ENCODE measurements at regions not wholly inside any gene's neighbourhood (a gene's known extent, or its start where the extent isn't known, plus 50 kb on each side); places are given as distances from the start of the nearest gene placed in this dataset.

- DNase-seq (ENCODE audit: low read depth), result no peak
- TF ChIP-seq, protein P1, sequence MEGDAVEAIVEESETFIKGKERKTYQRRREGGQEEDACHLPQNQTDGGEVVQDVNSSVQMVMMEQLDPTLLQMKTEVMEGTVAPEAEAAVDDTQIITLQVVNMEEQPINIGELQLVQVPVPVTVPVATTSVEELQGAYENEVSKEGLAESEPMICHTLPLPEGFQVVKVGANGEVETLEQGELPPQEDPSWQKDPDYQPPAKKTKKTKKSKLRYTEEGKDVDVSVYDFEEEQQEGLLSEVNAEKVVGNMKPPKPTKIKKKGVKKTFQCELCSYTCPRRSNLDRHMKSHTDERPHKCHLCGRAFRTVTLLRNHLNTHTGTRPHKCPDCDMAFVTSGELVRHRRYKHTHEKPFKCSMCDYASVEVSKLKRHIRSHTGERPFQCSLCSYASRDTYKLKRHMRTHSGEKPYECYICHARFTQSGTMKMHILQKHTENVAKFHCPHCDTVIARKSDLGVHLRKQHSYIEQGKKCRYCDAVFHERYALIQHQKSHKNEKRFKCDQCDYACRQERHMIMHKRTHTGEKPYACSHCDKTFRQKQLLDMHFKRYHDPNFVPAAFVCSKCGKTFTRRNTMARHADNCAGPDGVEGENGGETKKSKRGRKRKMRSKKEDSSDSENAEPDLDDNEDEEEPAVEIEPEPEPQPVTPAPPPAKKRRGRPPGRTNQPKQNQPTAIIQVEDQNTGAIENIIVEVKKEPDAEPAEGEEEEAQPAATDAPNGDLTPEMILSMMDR (conservative IDR thresholded peaks at IDR 0.05; ENCODE audit: low read length), result no peak
- H3K4me3 ChIP-seq (ENCODE audit: low read length), result no peak overlapping the region
Observed at GRCh38 chrX:42023122-42023521, 99.8 kb upstream of the CASK start.

- no peak overlapping the region for H3K4me3 ChIP-seq (ENCODE audit: low read length)
- TF ChIP-seq, protein P1 (conservative IDR thresholded peaks at IDR 0.05; ENCODE audit: low read length), result no peak
- DNase-seq (ENCODE audit: low read depth), result no peak
Observed at GRCh38 chrX:42022158-42022557, 98.8 kb upstream of the CASK start.

DNA sequence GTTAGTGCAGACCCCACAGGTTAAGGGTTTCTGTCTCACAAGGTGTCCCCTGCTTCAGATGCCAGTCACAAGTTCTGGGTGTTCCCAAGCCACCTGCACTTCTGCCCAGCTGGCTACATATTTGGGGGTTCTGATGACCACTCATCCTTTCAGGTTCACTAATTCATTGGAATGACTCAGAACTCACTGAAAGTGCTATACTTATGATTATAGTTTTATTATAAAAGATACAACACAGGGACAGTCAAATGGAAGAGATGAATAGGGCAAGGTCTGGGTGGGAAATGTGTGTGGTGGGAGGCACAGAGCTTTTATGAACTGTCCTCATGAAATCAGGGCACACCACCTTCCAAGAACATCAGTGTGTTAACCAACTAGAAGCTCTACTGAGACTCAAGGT, 97.7 kb upstream of the CASK start:
- no peak for DNase-seq (ENCODE audit: low read depth)
- TF ChIP-seq, protein P1 (conservative IDR thresholded peaks at IDR 0.05; ENCODE audit: low read length), result no peak
- H3K4me3 ChIP-seq (ENCODE audit: low read length), result no peak overlapping the region

DNA sequence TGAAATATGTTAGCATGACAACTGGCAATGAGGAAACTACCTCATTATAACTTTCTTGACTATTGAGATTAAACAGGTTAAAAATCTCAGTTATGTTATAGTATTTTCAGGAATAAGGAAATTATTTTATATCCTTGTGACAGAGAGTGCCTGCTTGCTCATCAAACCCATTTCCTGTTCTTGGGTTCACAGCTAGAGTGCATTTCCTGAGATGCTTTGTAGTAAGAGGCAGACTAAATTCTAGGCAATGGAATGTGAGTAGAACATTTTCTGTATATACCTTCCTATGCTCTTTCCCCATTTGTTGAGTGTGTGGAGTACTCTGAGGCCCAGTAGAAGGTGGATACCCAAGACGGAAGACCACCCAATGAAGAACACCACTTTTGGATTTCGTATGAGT, 96.9 kb upstream of the CASK start:
- DNase-seq (ENCODE audit: low read depth), result no peak
- TF ChIP-seq, protein P1 (conservative IDR thresholded peaks at IDR 0.05; ENCODE audit: low read length), result no peak

GRCh38 chrX:42017971-42018370, 94.6 kb upstream of the CASK start:
- TF ChIP-seq, protein P1 (conservative IDR thresholded peaks at IDR 0.05; ENCODE audit: low read length), result no peak
- DNase-seq (ENCODE audit: low read depth), result no peak
- H3K4me3 ChIP-seq (ENCODE audit: low read length), result no peak overlapping the region

More for the DNA sequence above, 96.9 kb upstream of the CASK start:
- H3K4me3 ChIP-seq (ENCODE audit: low read length), result no peak overlapping the region

- TF ChIP-seq, protein P1 (conservative IDR thresholded peaks at IDR 0.05; ENCODE audit: low read length), result no peak
- DNase-seq (ENCODE audit: low read depth), result no peak
- no peak overlapping the region for H3K4me3 ChIP-seq (ENCODE audit: low read length)
Observed at GRCh38 chrX:42000836-42001235, 77.5 kb upstream of the CASK start.

DNA sequence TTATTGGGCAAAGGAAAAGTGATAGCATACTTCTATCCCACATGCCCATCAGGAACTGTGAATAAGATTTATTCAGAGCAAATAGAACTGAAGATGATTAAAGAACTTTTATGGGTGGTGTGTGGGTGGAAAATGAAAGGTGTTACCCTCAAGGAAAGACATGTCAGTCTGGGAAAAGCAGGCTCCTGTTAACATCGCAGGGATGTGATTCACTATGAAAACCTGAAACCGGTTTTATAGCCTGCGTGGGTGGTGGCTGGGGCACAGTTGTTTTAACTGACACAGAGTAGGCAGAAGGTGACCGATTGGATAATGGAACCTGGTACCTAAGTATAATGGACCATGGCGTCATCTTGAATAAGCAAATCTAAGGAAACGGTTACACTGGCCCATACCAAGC, 61.3 kb upstream of the CASK start:
- no peak for DNase-seq (ENCODE audit: low read depth)
- TF ChIP-seq, protein P1 (conservative IDR thresholded peaks at IDR 0.05; ENCODE audit: low read length), result no peak
- no peak overlapping the region for H3K4me3 ChIP-seq (ENCODE audit: low read length)
